ENCODE measurements at regions not wholly inside any gene's neighbourhood (a gene's known extent, or its start where the extent isn't known, plus 50 kb on each side); places are given as distances from the start of the nearest gene placed in this dataset.

GRCh38 chr10:88110822-88111221 is 247.4 kb downstream of the PTEN start:
- peak; percentile 66 for DNase-seq (ENCODE audit: low read depth)

GRCh38 chr10:88111294-88111693 is 247.9 kb downstream of the PTEN start:
- DNase-seq (ENCODE audit: low read depth), result no peak

GRCh38 chr10:88113232-88113631 is 249.8 kb downstream of the PTEN start:
- no peak for DNase-seq (ENCODE audit: low read depth)

- peak; percentile 33 for DNase-seq (ENCODE audit: low read depth)
Observed at GRCh38 chr10:88113657-88114272, 250.3 kb downstream of the PTEN start.

- peak; percentile 42 for DNase-seq (ENCODE audit: low read depth)
Observed at GRCh38 chr10:88114368-88114767, 250.9 kb downstream of the PTEN start.

- peak; percentile 26 for DNase-seq (ENCODE audit: low read depth)
Observed at GRCh38 chr10:88115407-88115806, 252.0 kb downstream of the PTEN start.

GRCh38 chr10:88115968-88116367 is 252.5 kb downstream of the PTEN start:
- DNase-seq (ENCODE audit: low read depth), result peak; percentile 79

GRCh38 chr10:88116481-88116880 is 253.1 kb downstream of the PTEN start:
- DNase-seq (ENCODE audit: low read depth), result peak; percentile 86

- DNase-seq (ENCODE audit: low read depth), result peak; percentile 41
Observed at GRCh38 chr10:88116971-88117626, 253.7 kb downstream of the PTEN start.

GRCh38 chr10:88117869-88118632 is 254.6 kb downstream of the PTEN start:
- no peak for DNase-seq (ENCODE audit: low read depth)

- DNase-seq (ENCODE audit: low read depth), result no peak
Observed at GRCh38 chr10:88118729-88119128, 255.3 kb downstream of the PTEN start.

- DNase-seq (ENCODE audit: low read depth), result no peak
Observed at GRCh38 chr10:88119160-88119559, 255.7 kb downstream of the PTEN start.

- DNase-seq (ENCODE audit: low read depth), result no peak
Observed at GRCh38 chr10:88120075-88120474, 256.6 kb downstream of the PTEN start.

- no peak for DNase-seq (ENCODE audit: low read depth)
Observed at GRCh38 chr10:88120599-88121333, 257.3 kb downstream of the PTEN start.

- no peak for DNase-seq (ENCODE audit: low read depth)
Observed at GRCh38 chr10:88121361-88121760, 257.9 kb downstream of the PTEN start.

- DNase-seq (ENCODE audit: low read depth), result no peak
Observed at GRCh38 chr10:88122145-88122544, 258.7 kb downstream of the PTEN start.

GRCh38 chr10:88122576-88122975 is 259.2 kb downstream of the PTEN start:
- DNase-seq (ENCODE audit: low read depth), result no peak

- no peak for DNase-seq (ENCODE audit: low read depth)
Observed at GRCh38 chr10:88125766-88126165, 262.3 kb downstream of the PTEN start.

GRCh38 chr10:88126699-88127098 is 263.3 kb downstream of the PTEN start:
- no peak for DNase-seq (ENCODE audit: low read depth)

- no peak for DNase-seq (ENCODE audit: low read depth)
Observed at GRCh38 chr10:88127269-88127668, 263.8 kb downstream of the PTEN start.

- no peak for DNase-seq (ENCODE audit: low read depth)
Observed at GRCh38 chr10:88127766-88128165, 264.3 kb downstream of the PTEN start.

GRCh38 chr10:88129013-88129412 is 265.6 kb downstream of the PTEN start:
- DNase-seq (ENCODE audit: low read depth), result no peak

- no peak for DNase-seq (ENCODE audit: low read depth)
Observed at GRCh38 chr10:88130912-88131311, 267.5 kb downstream of the PTEN start.
